ENCODE measurements at regions not wholly inside any gene's neighbourhood (a gene's known extent, or its start where the extent isn't known, plus 50 kb on each side); places are given as distances from the start of the nearest gene placed in this dataset.

DNA sequence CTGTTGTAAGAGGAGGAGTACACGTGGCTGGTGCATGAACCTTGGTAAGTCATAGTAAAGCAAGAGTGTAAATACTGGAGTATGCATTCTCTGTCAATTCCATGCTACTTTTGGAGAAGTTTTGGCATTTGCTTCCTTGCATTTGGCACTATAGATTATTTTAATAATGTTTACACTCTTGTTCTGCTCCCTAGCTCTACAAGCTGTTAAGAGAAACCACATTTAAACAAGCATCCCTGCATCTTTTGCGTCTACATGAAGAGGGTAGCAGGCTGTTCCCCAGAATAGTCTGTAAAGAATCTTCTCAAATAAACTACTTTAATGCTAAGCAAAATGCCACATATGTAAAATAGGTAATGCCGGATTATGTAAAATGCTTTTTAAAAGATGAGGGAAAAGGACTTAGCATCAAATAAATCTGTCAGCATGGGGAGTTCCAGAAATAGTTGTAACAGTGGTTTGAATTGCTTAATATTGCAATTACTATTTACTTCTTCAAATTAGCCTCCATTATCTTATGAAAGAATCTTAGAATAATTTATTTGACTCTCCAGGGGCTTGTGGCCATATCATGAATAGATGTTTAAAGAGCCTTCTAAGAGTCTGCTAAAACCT lies 2127.3 kb upstream of the WWC1 start:
- no peak overlapping the region for H3K4me3 Mint-ChIP-seq
- no peaks in the 10 kb centered on the region for H3K9me3 Mint-ChIP-seq (ENCODE audit: insufficient read depth)
- H3K27me3 ChIP-seq (replicated peaks in 1 of 4; ENCODE audit: control extremely low read depth in 1 of 4, control insufficient read depth in 3 of 4, insufficient read depth in 4 of 4, low read length in 3 of 4): no peaks in the 10 kb centered on the region
- H3K4me3 ChIP-seq (ENCODE audit: control extremely low read depth in 1 of 5, extremely low read depth in 1 of 5, insufficient read depth in 1 of 5, low read depth in 2 of 5, low read length in 4 of 5): no peak overlapping the region
- no peaks in the 10 kb centered on the region for H3K36me3 ChIP-seq (replicated peaks in 1 of 2; ENCODE audit: control extremely low read depth in 1 of 2, control insufficient read depth in 1 of 2, extremely low read depth in 1 of 2, insufficient read depth in 2 of 2, low read length in 1 of 2)
- no peak for TF ChIP-seq EZH2 (IDR thresholded peaks at IDR 0.05; ENCODE audit: borderline replicate concordance, insufficient read depth, low read depth, low read length, poor library complexity, severe bottlenecking)
- TF ChIP-seq, protein P1, sequence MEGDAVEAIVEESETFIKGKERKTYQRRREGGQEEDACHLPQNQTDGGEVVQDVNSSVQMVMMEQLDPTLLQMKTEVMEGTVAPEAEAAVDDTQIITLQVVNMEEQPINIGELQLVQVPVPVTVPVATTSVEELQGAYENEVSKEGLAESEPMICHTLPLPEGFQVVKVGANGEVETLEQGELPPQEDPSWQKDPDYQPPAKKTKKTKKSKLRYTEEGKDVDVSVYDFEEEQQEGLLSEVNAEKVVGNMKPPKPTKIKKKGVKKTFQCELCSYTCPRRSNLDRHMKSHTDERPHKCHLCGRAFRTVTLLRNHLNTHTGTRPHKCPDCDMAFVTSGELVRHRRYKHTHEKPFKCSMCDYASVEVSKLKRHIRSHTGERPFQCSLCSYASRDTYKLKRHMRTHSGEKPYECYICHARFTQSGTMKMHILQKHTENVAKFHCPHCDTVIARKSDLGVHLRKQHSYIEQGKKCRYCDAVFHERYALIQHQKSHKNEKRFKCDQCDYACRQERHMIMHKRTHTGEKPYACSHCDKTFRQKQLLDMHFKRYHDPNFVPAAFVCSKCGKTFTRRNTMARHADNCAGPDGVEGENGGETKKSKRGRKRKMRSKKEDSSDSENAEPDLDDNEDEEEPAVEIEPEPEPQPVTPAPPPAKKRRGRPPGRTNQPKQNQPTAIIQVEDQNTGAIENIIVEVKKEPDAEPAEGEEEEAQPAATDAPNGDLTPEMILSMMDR (IDR thresholded peaks at IDR 0.05): no peak
- intact Hi-C loops (cut with micrococcal nuclease): no loop called here
- no peaks in the 10 kb centered on the region for H3K4me1 Mint-ChIP-seq
- no peaks in the 10 kb centered on the region for H3K27me3 Mint-ChIP-seq
- H4K20me1 ChIP-seq (ENCODE audit: control insufficient read depth, insufficient read depth, low read length, poor library complexity, severe bottlenecking): no peaks in the 10 kb centered on the region
- H3K27ac ChIP-seq (ENCODE audit: low read length in 2 of 2): no peak overlapping the region
- H3K9ac ChIP-seq (ENCODE audit: low read length): no peak overlapping the region
- ChIA-PET CTCF (no interaction called here), POLR2A (no interaction called here)
- H2AFZ ChIP-seq (ENCODE audit: insufficient read depth, low read depth, low read length, poor library complexity, severe bottlenecking): no peak overlapping the region
- DNase-seq: no peak
- no peak overlapping the region for H3K27ac Mint-ChIP-seq
- H3K4me2 ChIP-seq (replicated peaks; ENCODE audit: low read depth, low read length, poor library complexity, severe bottlenecking): no peak overlapping the region
- no peak for ATAC-seq (ENCODE audit: low read depth)
- no CpG with 5 or more reads among the region's 3 CpGs for WGBS (ENCODE audit: insufficient coverage)
- no peaks in the 10 kb centered on the region for H3K79me2 ChIP-seq (ENCODE audit: control insufficient read depth, insufficient read depth, low read length)
- no peaks in the 10 kb centered on the region for H3K4me1 ChIP-seq (ENCODE audit: control insufficient read depth in 2 of 2, insufficient read depth in 2 of 2, low read length in 2 of 2)
- H3K9me3 ChIP-seq (ENCODE audit: control extremely low read depth in 1 of 3, control insufficient read depth in 2 of 3, insufficient read depth in 1 of 3, low read length in 2 of 3): no peaks in the 10 kb centered on the region

DNA sequence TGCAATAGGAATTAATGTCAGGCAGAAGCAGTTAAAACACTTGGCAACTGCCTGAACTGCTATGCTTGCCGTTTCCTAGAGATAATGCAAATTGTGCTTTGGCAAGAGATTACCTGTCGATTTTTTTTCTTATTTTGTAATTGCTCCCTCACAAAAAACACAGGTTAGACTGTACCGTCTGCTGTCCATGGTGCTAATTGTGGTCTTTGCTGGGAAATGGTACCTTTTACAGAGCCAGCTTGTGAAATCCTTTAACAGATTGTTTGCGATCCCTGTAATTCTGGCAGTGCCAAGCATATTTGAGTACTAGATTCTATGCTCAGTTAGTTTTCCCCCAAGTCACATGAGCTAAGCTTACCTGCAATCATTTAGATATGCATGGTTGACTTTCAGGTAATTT lies 2125.8 kb upstream of the WWC1 start:
- no peak overlapping the region for H2AFZ ChIP-seq (ENCODE audit: insufficient read depth, low read depth, low read length, poor library complexity, severe bottlenecking)
- CTCF ChIA-PET: no interaction called here
- H3K9me3 ChIP-seq (ENCODE audit: control extremely low read depth in 1 of 3, control insufficient read depth in 2 of 3, insufficient read depth in 1 of 3, low read length in 2 of 3): no peaks in the 10 kb centered on the region
- H3K27ac ChIP-seq (ENCODE audit: low read length in 2 of 2): no peak overlapping the region
- no peaks in the 10 kb centered on the region for H3K27me3 ChIP-seq (replicated peaks in 1 of 4; ENCODE audit: control extremely low read depth in 1 of 4, control insufficient read depth in 3 of 4, insufficient read depth in 4 of 4, low read length in 3 of 4)
- 44% methylated on average over 2 of the region's 4 CpGs for WGBS (ENCODE audit: insufficient coverage)
- POLR2A ChIA-PET: no interaction called here
- Mint-ChIP-seq H3K27ac (no peak overlapping the region), H3K9me3 (ENCODE audit: insufficient read depth) (peaks cover 2% of the 10 kb centered on the region), H3K4me1 (no peaks in the 10 kb centered on the region), H3K27me3 (no peaks in the 10 kb centered on the region), H3K4me3 (no peak overlapping the region)
- no peaks in the 10 kb centered on the region for H3K79me2 ChIP-seq (ENCODE audit: control insufficient read depth, insufficient read depth, low read length)
- ATAC-seq (ENCODE audit: low read depth) (no peak), DNase-seq (no peak)
- no peak overlapping the region for H3K4me3 ChIP-seq (ENCODE audit: control extremely low read depth in 1 of 5, extremely low read depth in 1 of 5, insufficient read depth in 1 of 5, low read depth in 2 of 5, low read length in 4 of 5)
- no peak overlapping the region for H3K9ac ChIP-seq (ENCODE audit: low read length)
- TF ChIP-seq, protein P1 (IDR thresholded peaks at IDR 0.05): no peak
- no peak for TF ChIP-seq EZH2 (IDR thresholded peaks at IDR 0.05; ENCODE audit: borderline replicate concordance, insufficient read depth, low read depth, low read length, poor library complexity, severe bottlenecking)
- intact Hi-C loops (cut with micrococcal nuclease): no loop called here
- H3K4me1 ChIP-seq (ENCODE audit: control insufficient read depth in 2 of 2, insufficient read depth in 2 of 2, low read length in 2 of 2): no peaks in the 10 kb centered on the region
- no peaks in the 10 kb centered on the region for H3K36me3 ChIP-seq (replicated peaks in 1 of 2; ENCODE audit: control extremely low read depth in 1 of 2, control insufficient read depth in 1 of 2, extremely low read depth in 1 of 2, insufficient read depth in 2 of 2, low read length in 1 of 2)
- H3K4me2 ChIP-seq (replicated peaks; ENCODE audit: low read depth, low read length, poor library complexity, severe bottlenecking): no peak overlapping the region
- H4K20me1 ChIP-seq (ENCODE audit: control insufficient read depth, insufficient read depth, low read length, poor library complexity, severe bottlenecking): no peaks in the 10 kb centered on the region
